DND-41 (cell line): ENCODE measurements at regions not wholly inside any gene's neighbourhood (a gene's known extent, or its start where the extent isn't known, plus 50 kb on each side); places are given as distances from the start of the nearest gene placed in this dataset.

Experiments
- ATAC-seq: fragments of 200-7000 bp; cut with Tn5 transposase; 3 replicates; pipeline ENCODE4 v1.9.1; 2021; ENCODE audit warnings: low read depth; ENCODE audit not compliant: insufficient read depth
- DNase-seq: peaks from one replicate; pipeline ENCODE4 v3.0.0-alpha.2; 2020
- H2AFZ ChIP-seq: 2 replicates; pipeline ENCODE4 v1.6.0; 2012; ENCODE audit warnings: low read depth, low read length
- H3K27ac ChIP-seq: 2 replicates; pipeline ENCODE4 v1.5.1; 2012; ENCODE audit warnings: low read length, inconsistent platforms
- H3K27me3 ChIP-seq: fragments of 200-600 bp; sonication (generic); 2 replicates; pipeline ENCODE4 v1.6.0; 2012; ENCODE audit warnings: low read length, mild to moderate bottlenecking, inconsistent platforms; ENCODE audit not compliant: insufficient read depth, poor library complexity
- H3K36me3 ChIP-seq: 2 replicates; pipeline ENCODE4 v1.5.1; 2012; ENCODE audit warnings: low read length, inconsistent platforms; ENCODE audit not compliant: insufficient read depth
- H3K4me1 ChIP-seq: 2 replicates; pipeline ENCODE4 v1.5.1; 2012; ENCODE audit warnings: mild to moderate bottlenecking, low read length; ENCODE audit not compliant: insufficient read depth
- H3K4me2 ChIP-seq: 2 replicates; pipeline ENCODE4 v1.6.0; 2012; ENCODE audit warnings: mild to moderate bottlenecking, moderate library complexity, low read length, inconsistent platforms; ENCODE audit not compliant: insufficient read depth
- H3K4me3 ChIP-seq, 2 experiments: fragments of 200-600 bp in 1 of 2; shearing (Covaris generic) in 1 of 2; 2 replicates each; pipeline ENCODE4 v1.5.1; 2012 to 2016; ENCODE audit warnings: inconsistent platforms in 2 of 2, low read length in 2 of 2, mild to moderate bottlenecking in 2 of 2, low read depth in 1 of 2, moderate library complexity in 1 of 2
- H3K79me2 ChIP-seq: 2 replicates; pipeline ENCODE4 v1.6.0; 2012; ENCODE audit warnings: low read length, inconsistent platforms; ENCODE audit not compliant: insufficient read depth
- H3K9ac ChIP-seq: 2 replicates; pipeline ENCODE4 v1.6.0; 2012; ENCODE audit warnings: low read depth, mild to moderate bottlenecking, inconsistent platforms, low read length, moderate library complexity
- H3K9me3 ChIP-seq: 2 replicates; pipeline ENCODE4 v1.5.1; 2012; ENCODE audit warnings: low read length, moderate library complexity, mild to moderate bottlenecking, inconsistent platforms; ENCODE audit not compliant: insufficient read depth, severe bottlenecking
- H4K20me1 ChIP-seq: 2 replicates; pipeline ENCODE4 v1.6.0; 2012; ENCODE audit warnings: low read length; ENCODE audit not compliant: insufficient read depth
- CTCF ChIP-seq: IDR thresholded peaks from 2 replicates; pipeline ENCODE4 v1.5.1; 2012; ENCODE audit warnings: borderline replicate concordance, low read length, moderate library complexity, mild to moderate bottlenecking; ENCODE audit not compliant: poor library complexity, severe bottlenecking; ENCODE audit errors: extremely low read depth
- EZH2 ChIP-seq: IDR thresholded peaks from 3 replicates; pipeline ENCODE4 v1.6.1; 2012; ENCODE audit warnings: borderline replicate concordance, low read depth, mild to moderate bottlenecking, moderate library complexity, low read length, inconsistent platforms; ENCODE audit not compliant: severe bottlenecking

GRCh38 chr16:11401161-11402050, 56.1 kb downstream of the RMI2 start:
- TF ChIP-seq CTCF (no peak), EZH2 (no peak)
- H3K4me1 ChIP-seq, result no peaks in the 10 kb centered on the region
- no peaks in the 10 kb centered on the region for H3K79me2 ChIP-seq
- H3K27ac ChIP-seq, result no peak overlapping the region
- no peak overlapping the region for H3K9ac ChIP-seq
- H4K20me1 ChIP-seq, result no peaks in the 10 kb centered on the region
- ATAC-seq, result no peak
- H3K36me3 ChIP-seq, result no peaks in the 10 kb centered on the region
- no peak for DNase-seq
- no peak overlapping the region for H2AFZ ChIP-seq
- no peak overlapping the region for H3K4me3 ChIP-seq
- H3K9me3 ChIP-seq, result no peaks in the 10 kb centered on the region
- H3K4me2 ChIP-seq, result no peak overlapping the region
- peaks cover 2% of the 10 kb centered on the region for H3K27me3 ChIP-seq

GRCh38 chr16:11402051-11402744, 56.9 kb downstream of the RMI2 start:
- no peaks in the 10 kb centered on the region for H3K4me1 ChIP-seq
- no peak overlapping the region for H2AFZ ChIP-seq
- no peaks in the 10 kb centered on the region for H3K36me3 ChIP-seq
- H3K9ac ChIP-seq, result no peak overlapping the region
- DNase-seq (no peak), ATAC-seq (no peak)
- no peaks in the 10 kb centered on the region for H3K79me2 ChIP-seq
- TF ChIP-seq CTCF, result no peak
- TF ChIP-seq EZH2, result no peak
- H3K27me3 ChIP-seq, result peaks cover 2% of the 10 kb centered on the region
- no peak overlapping the region for H3K4me2 ChIP-seq
- no peak overlapping the region for H3K4me3 ChIP-seq
- no peaks in the 10 kb centered on the region for H4K20me1 ChIP-seq
- no peak overlapping the region for H3K27ac ChIP-seq
- no peaks in the 10 kb centered on the region for H3K9me3 ChIP-seq

GRCh38 chr16:11402745-11403533, 57.7 kb downstream of the RMI2 start:
- Histone ChIP-seq H3K36me3 (no peaks in the 10 kb centered on the region), H3K27me3 (peaks cover 2% of the 10 kb centered on the region), H3K9ac (no peak overlapping the region), H2AFZ (no peak overlapping the region), H3K27ac (no peak overlapping the region), H4K20me1 (no peaks in the 10 kb centered on the region), H3K4me2 (no peak overlapping the region), H3K9me3 (no peaks in the 10 kb centered on the region), H3K79me2 (no peaks in the 10 kb centered on the region), H3K4me3 (no peak overlapping the region), H3K4me1 (no peaks in the 10 kb centered on the region)
- ATAC-seq, result no peak
- TF ChIP-seq EZH2 (no peak), CTCF (no peak)
- DNase-seq, result no peak
